HepG2 (cell line): ENCODE measurements at regions not wholly inside any gene's neighbourhood (a gene's known extent, or its start where the extent isn't known, plus 50 kb on each side); places are given as distances from the start of the nearest gene placed in this dataset.

ENCODE experiments used
- CCAR2 ChIP-seq: fragments of 200-400 bp; formaldehyde crosslinking; optimal IDR thresholded peaks from 2 replicates; pipeline ENCODE3; 2018; ENCODE audit warnings: low read depth, mild to moderate bottlenecking, low read length, moderate library complexity
- DNMT3B ChIP-seq: conservative IDR thresholded peaks from 2 replicates; pipeline ENCODE4 v1.6.1; 2016; ENCODE audit warnings: missing biosample characterization, control low read depth
- FOXP1 ChIP-seq, 2 experiments: fragments of 450-650 bp in 1 of 2; IDR thresholded peaks; 2 replicates each; pipeline ENCODE4 v1.6.1; 2017 to 2018; ENCODE audit warnings: antibody characterized with exemption in 1 of 2
- HMG20A ChIP-seq: IDR thresholded peaks from 2 replicates; pipeline ENCODE4 v1.6.1; 2016; ENCODE audit warnings: borderline replicate concordance
- HNF4G ChIP-seq, 2 experiments: sonication (generic) in 1 of 2; formaldehyde crosslinking in 1 of 2; IDR thresholded peaks; 2 replicates each; pipeline versions ENCODE4 v1.4.0 to v1.6.1; 2011 to 2020; ENCODE audit warnings: borderline replicate concordance in 2 of 2, low read depth in 2 of 2, mild to moderate bottlenecking in 2 of 2, low read length in 1 of 2, missing genetic modification reagents in 1 of 2, moderate library complexity in 1 of 2
- IRF2 ChIP-seq: IDR thresholded peaks from 2 replicates; pipeline ENCODE4 v1.6.1; 2018; ENCODE audit warnings: missing genetic modification reagents, missing compliant biosample characterization
- LCORL ChIP-seq, 2 experiments: fragments of 450-650 bp in 1 of 2; sonication (generic) in 1 of 2; formaldehyde crosslinking in 1 of 2; IDR thresholded peaks; 2 replicates each; pipeline versions ENCODE4 v1.5.0 to v1.6.1; 2017 to 2020; ENCODE audit warnings: antibody characterized with exemption in 1 of 2, missing genetic modification reagents in 1 of 2
- NFIC ChIP-seq: IDR thresholded peaks from 2 replicates; pipeline ENCODE4 v1.6.1; 2012; ENCODE audit warnings: mild to moderate bottlenecking, low read length, inconsistent platforms
- POGZ ChIP-seq: sonication (generic); formaldehyde crosslinking; IDR thresholded peaks from 2 replicates; pipeline ENCODE4 v1.4.0; 2020; ENCODE audit warnings: mild to moderate bottlenecking, missing genetic modification reagents
- PRDM4 ChIP-seq: sonication (generic); formaldehyde crosslinking; IDR thresholded peaks from 2 replicates; pipeline ENCODE4 v1.9.0; 2021; ENCODE audit warnings: missing genetic modification reagents, borderline replicate concordance
- RXRB ChIP-seq: IDR thresholded peaks from 2 replicates; pipeline ENCODE4 v1.6.1; 2016; ENCODE audit warnings: borderline replicate concordance, missing genetic modification reagents, missing compliant biosample characterization
- TBP ChIP-seq: sonication (generic); formaldehyde crosslinking; IDR thresholded peaks from 2 replicates; pipeline ENCODE4 v1.5.0; 2020; ENCODE audit warnings: missing genetic modification reagents
- THRA ChIP-seq: sonication (generic); formaldehyde crosslinking; IDR thresholded peaks from 2 replicates; pipeline ENCODE4 v1.4.0; 2020; ENCODE audit warnings: missing genetic modification reagents, borderline replicate concordance
- ZBTB38 ChIP-seq: sonication (generic); formaldehyde crosslinking; IDR thresholded peaks from 2 replicates; pipeline ENCODE4 v1.5.1; 2020; ENCODE audit warnings: mild to moderate bottlenecking, missing genetic modification reagents
- ZNF549 ChIP-seq: sonication (generic); formaldehyde crosslinking; IDR thresholded peaks from 2 replicates; pipeline ENCODE4 v1.5.0; 2020; ENCODE audit warnings: missing genetic modification reagents
- ZNF646 ChIP-seq: sonication (generic); formaldehyde crosslinking; IDR thresholded peaks from 2 replicates; pipeline ENCODE4 v1.9.0; 2021; ENCODE audit warnings: mild to moderate bottlenecking, missing genetic modification reagents
- ZNF7 ChIP-seq: IDR thresholded peaks from 2 replicates; pipeline ENCODE4 v1.6.1; 2016; ENCODE audit warnings: missing biosample characterization, missing genetic modification reagents
- ZNF772 ChIP-seq: sonication (generic); formaldehyde crosslinking; IDR thresholded peaks from 2 replicates; pipeline ENCODE4 v1.5.0; 2020; ENCODE audit warnings: mild to moderate bottlenecking, missing genetic modification reagents
- ZNF781 ChIP-seq: sonication (generic); formaldehyde crosslinking; IDR thresholded peaks from 2 replicates; pipeline ENCODE4 v1.5.1; 2020; ENCODE audit warnings: borderline replicate concordance, mild to moderate bottlenecking, missing genetic modification reagents; ENCODE audit errors: not compliant biosample characterization
- ZNF879 ChIP-seq: sonication (generic); formaldehyde crosslinking; IDR thresholded peaks from 2 replicates; pipeline ENCODE4 v1.8.1; 2023; ENCODE audit warnings: missing genetic modification reagents

- no peak for TF ChIP-seq PRDM4
- peak; percentile 76; the same call in 1 of the 2 replicates for TF ChIP-seq POGZ (CRISPR knock-in tag)
- TF ChIP-seq DNMT3B (CRISPR knock-in tag), result no peak
- TF ChIP-seq ZBTB38 (CRISPR knock-in tag), result no peak
- no peak for TF ChIP-seq IRF2 (CRISPR knock-in tag)
- TF ChIP-seq THRA (CRISPR knock-in tag), result no peak
- no peak for TF ChIP-seq CCAR2
- TF ChIP-seq ZNF549 (CRISPR knock-in tag), result no peak
- peak; percentile 66 for TF ChIP-seq RXRB (CRISPR knock-in tag)
- no peak for TF ChIP-seq ZNF7 (CRISPR knock-in tag)
- no peak for TF ChIP-seq ZNF781 (CRISPR knock-in tag)
- peak; percentile 64; the same call in 1 of the 2 replicates for TF ChIP-seq NFIC
- no peak for TF ChIP-seq FOXP1 (IDR thresholded peaks at IDR 0.05)
- peak; percentile 48; the same call in 1 of the 2 replicates for TF ChIP-seq FOXP1 (CRISPR knock-in tag; IDR thresholded peaks at IDR 0.05)
- no peak; the same call in 1 of the 2 replicates for TF ChIP-seq HMG20A (CRISPR knock-in tag)
- no peak for TF ChIP-seq TBP (CRISPR knock-in tag)
- TF ChIP-seq LCORL (IDR thresholded peaks at IDR 0.05), result no peak
- peak; percentile 63 for TF ChIP-seq LCORL (CRISPR knock-in tag; IDR thresholded peaks at IDR 0.05)
- TF ChIP-seq ZNF879 (CRISPR knock-in tag), result no peak
- peak; percentile 31; the same call in 1 of the 2 replicates for TF ChIP-seq ZNF646 (CRISPR knock-in tag)
- TF ChIP-seq ZNF772, result no peak
- peak; percentile 49 for TF ChIP-seq HNF4G (IDR thresholded peaks at IDR 0.05; ENCODE audit: borderline replicate concordance, low read depth, low read length)
- no peak for TF ChIP-seq HNF4G (CRISPR knock-in tag; IDR thresholded peaks at IDR 0.05; ENCODE audit: borderline replicate concordance, low read depth)
These were observed 1244.7 kb downstream of the STIM2 start (continued) for GRCh38 chr4:28105271-28105859.
